WERI-Rb-1 (cell line): ENCODE measurements at regions not wholly inside any gene's neighbourhood (a gene's known extent, or its start where the extent isn't known, plus 50 kb on each side); places are given as distances from the start of the nearest gene placed in this dataset.

Experiments used
- DNase-seq: peaks from one replicate; pipeline ENCODE4 v3.0.0-alpha.2; 2020
- H3K27ac ChIP-seq: fragments of 250-450 bp; sonication (Bioruptor Pico); 2 replicates; pipeline ENCODE4 v1.5.1; 2020; ENCODE audit warnings: mild to moderate bottlenecking, moderate library complexity
- H3K27me3 ChIP-seq: fragments of 250-450 bp; sonication (Bioruptor Pico); 2 replicates; pipeline ENCODE4 v1.5.1; 2021; ENCODE audit warnings: mild to moderate bottlenecking, low read depth, moderate library complexity; ENCODE audit not compliant: insufficient read depth, severe bottlenecking
- H3K36me3 ChIP-seq: fragments of 250-450 bp; sonication (Bioruptor Pico); 2 replicates; pipeline ENCODE4 v1.5.1; 2020; ENCODE audit warnings: mild to moderate bottlenecking, moderate library complexity
- H3K4me3 ChIP-seq: 2 replicates; pipeline ENCODE4 v1.5.1; 2011; ENCODE audit warnings: low read depth, mild to moderate bottlenecking, control low read depth, low read length
- H3K9me3 ChIP-seq: fragments of 250-450 bp; sonication (Bioruptor Pico); 2 replicates; pipeline ENCODE4 v1.5.1; 2021; ENCODE audit warnings: mild to moderate bottlenecking, moderate library complexity; ENCODE audit not compliant: severe bottlenecking
- TF ChIP-seq, protein P1 (sequence below): IDR thresholded peaks from 2 replicates; pipeline ENCODE4 v1.5.1; 2011; ENCODE audit warnings: low read depth, mild to moderate bottlenecking, control low read depth, inconsistent platforms, low read length

DNA sequence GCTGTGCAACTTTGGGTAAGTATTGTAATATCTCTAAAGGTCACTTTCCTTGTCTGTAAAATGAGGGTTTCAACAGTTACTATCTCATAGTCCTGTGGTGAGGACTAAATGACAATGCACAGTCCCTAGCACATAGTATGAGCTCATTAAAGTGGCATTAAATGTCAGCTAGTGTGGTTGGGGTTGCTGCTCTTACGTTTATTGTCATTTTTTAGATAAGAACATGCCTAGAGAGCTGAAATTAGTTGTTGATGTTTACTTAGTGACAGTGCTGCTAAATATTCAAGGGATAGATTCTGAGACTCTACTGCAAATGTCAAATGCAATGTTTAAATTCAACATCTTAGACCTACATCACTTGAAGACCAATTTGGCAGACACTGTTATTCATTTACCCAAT is 356.1 kb upstream of the ETAA1 start:
- H3K36me3 ChIP-seq: no peaks in the 10 kb centered on the region
- TF ChIP-seq, protein P1, sequence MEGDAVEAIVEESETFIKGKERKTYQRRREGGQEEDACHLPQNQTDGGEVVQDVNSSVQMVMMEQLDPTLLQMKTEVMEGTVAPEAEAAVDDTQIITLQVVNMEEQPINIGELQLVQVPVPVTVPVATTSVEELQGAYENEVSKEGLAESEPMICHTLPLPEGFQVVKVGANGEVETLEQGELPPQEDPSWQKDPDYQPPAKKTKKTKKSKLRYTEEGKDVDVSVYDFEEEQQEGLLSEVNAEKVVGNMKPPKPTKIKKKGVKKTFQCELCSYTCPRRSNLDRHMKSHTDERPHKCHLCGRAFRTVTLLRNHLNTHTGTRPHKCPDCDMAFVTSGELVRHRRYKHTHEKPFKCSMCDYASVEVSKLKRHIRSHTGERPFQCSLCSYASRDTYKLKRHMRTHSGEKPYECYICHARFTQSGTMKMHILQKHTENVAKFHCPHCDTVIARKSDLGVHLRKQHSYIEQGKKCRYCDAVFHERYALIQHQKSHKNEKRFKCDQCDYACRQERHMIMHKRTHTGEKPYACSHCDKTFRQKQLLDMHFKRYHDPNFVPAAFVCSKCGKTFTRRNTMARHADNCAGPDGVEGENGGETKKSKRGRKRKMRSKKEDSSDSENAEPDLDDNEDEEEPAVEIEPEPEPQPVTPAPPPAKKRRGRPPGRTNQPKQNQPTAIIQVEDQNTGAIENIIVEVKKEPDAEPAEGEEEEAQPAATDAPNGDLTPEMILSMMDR: no peak
- peaks cover 49% of the 10 kb centered on the region for H3K27me3 ChIP-seq
- no peaks in the 10 kb centered on the region for H3K9me3 ChIP-seq
- no peak for DNase-seq
- H3K27ac ChIP-seq: no peak overlapping the region
- H3K4me3 ChIP-seq: no peak overlapping the region

DNA sequence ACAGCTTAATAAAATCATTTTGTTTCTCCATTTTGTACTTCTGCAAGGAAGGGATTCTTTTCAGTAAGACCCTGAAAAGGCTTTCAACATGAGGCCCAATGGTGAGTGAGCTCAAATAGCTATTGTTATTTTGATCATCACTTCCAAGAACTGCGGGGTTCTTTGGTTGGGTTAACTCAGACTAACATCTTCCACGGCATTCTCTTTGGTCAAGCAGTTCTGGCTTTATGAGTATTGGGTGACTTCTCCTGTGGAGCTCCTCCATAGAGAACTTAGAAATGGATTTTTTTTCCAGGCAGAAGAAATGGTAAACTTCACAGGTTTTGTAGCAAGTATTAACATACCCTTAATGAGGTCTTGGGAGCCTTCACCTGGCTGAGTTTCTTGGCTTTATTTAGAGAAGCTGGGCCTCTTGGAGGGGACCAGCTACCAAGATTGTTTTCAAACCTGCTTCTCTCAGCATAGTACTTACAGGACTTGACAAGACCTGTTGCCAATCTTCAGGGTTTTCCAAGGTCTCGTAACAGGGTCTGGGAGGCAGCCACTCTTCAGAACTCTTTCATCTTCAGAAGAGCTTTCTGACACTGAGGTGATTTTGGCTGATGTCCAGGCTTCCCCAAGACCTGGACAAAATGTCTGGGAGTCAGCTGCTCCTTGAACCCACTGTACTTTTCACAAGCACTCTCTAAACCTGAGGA is 353.2 kb upstream of the ETAA1 start:
- no peak overlapping the region for H3K4me3 ChIP-seq
- DNase-seq: no peak

DNA sequence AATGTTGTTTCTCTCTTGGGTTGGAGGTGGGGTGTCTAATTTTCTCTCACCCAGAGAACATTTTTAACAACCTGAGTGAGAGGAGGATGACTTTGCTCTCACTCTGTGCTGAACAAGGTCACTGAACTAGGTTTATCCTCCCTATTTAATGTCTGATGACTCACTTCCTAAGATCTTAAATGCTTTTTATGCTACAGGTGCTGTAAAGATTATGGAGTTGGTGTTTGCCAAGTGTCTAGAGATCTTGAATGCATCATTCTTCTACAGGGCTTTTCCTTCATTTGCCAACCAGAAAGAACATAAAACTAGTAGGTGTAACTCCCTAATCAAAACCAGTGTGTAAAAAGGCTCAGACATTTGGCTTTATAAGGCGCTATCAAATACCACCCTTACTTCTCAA is 350.5 kb upstream of the ETAA1 start:
- no peaks in the 10 kb centered on the region for H3K36me3 ChIP-seq
- no peak for DNase-seq
- no peak overlapping the region for H3K27ac ChIP-seq
- peaks cover 53% of the 10 kb centered on the region for H3K27me3 ChIP-seq
- TF ChIP-seq, protein P1: no peak
- no peak overlapping the region for H3K4me3 ChIP-seq
- no peaks in the 10 kb centered on the region for H3K9me3 ChIP-seq

More for the DNA sequence above, 353.2 kb upstream of the ETAA1 start:
- H3K36me3 ChIP-seq: no peaks in the 10 kb centered on the region
- peaks cover 51% of the 10 kb centered on the region for H3K27me3 ChIP-seq
- H3K27ac ChIP-seq: no peak overlapping the region
- no peaks in the 10 kb centered on the region for H3K9me3 ChIP-seq
- TF ChIP-seq, protein P1: no peak

DNA sequence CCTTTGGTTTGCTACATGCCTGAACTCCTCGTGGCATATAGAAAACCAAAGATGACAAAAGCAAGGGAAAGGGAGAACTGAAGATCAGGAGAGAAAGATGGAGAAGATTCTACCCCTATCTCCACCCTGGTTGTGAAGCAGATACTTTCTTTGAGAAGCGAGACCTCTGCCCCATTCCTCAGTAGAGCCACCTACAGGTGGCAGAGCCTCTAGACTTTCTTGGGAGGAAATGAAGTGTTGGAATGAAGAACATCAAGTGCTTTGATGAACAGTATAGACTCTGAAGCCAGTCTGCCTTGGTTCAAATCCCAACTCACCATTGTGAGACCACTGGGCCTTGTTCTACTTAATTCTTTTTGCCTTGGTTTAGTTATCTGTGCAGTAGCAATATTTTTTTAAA is 348.8 kb upstream of the ETAA1 start:
- H3K4me3 ChIP-seq: no peak overlapping the region
- no peaks in the 10 kb centered on the region for H3K9me3 ChIP-seq
- H3K27ac ChIP-seq: no peak overlapping the region
- no peak for DNase-seq
- TF ChIP-seq, protein P1: 0 out of 2 replicates have a peak, but pooled peaks have one; percentile 7
- H3K36me3 ChIP-seq: no peaks in the 10 kb centered on the region
- H3K27me3 ChIP-seq: peaks cover 57% of the 10 kb centered on the region

DNA sequence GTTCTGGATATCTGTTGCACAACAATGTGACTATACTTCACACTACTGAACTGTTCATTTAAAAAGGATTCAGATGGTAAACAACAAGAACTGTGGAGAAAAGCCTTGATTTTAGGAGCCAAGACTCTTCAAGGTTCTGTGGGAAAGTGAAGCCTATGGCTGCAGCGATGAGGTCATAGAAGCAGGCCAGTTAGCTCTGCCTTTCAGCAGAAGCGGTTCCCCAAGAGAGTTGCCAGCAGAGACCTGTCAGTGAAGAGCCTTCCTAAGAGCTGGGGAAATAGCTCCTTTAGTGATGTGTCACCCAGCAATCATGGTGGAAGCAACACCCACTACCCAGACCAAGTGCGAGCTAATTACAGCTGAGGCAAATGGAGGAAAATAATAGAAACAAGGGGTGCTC is 346.5 kb upstream of the ETAA1 start:
- Histone ChIP-seq H3K4me3 (no peak overlapping the region), H3K36me3 (no peaks in the 10 kb centered on the region), H3K9me3 (no peaks in the 10 kb centered on the region), H3K27me3 (peaks cover 60% of the 10 kb centered on the region), H3K27ac (no peak overlapping the region)
- TF ChIP-seq, protein P1: no peak
- DNase-seq: no peak

DNA sequence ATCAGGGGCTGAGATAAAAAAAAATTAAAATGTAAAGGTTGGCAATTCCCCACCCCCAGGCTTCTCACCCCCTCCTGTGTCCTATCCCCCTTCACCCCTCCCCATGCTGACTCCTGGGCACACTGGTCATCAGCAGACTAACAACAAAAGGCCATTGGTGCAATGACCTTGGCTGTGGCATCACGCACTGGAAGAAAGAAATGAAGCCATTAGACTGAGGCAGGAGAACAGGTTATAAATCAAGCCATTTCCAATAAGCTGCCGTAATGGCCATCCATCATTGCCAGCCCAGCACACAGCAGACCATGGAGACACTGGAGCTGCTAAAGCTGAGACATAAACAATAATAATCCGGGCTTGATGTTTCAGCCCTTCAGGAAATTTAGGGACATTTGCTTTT is 342.4 kb upstream of the ETAA1 start:
- TF ChIP-seq, protein P1: no peak
- H3K9me3 ChIP-seq: no peaks in the 10 kb centered on the region
- no peak overlapping the region for H3K4me3 ChIP-seq
- H3K27me3 ChIP-seq: peaks cover 51% of the 10 kb centered on the region
- H3K36me3 ChIP-seq: no peaks in the 10 kb centered on the region
- DNase-seq: peak; percentile 26
- H3K27ac ChIP-seq: no peak overlapping the region
